ENCODE measurements at regions not wholly inside any gene's neighbourhood (a gene's known extent, or its start where the extent isn't known, plus 50 kb on each side); places are given as distances from the start of the nearest gene placed in this dataset.

DNA sequence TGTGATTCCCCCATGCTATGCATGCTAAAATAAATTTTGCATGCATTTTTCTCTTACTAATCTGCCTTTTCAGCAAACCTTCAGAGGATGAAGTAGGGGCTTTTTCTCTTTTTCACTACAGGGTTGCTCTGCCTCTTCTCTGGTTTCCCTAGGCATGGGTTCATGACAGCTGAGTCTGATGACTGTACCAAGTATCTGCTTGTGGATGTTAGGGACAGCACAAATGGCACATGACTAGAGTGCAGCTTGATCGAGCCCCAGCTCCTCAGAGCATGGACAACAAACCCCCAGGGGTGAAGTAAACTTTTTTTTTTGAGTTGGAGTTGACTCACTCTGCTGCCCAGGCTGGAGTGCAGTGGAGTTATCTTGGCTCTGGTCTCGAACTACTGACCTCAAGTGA is 57.1 kb upstream of the GCM1 start:
- H3F3A ChIP-seq (ENCODE audit: insufficient read depth, low read length), result no peaks in the 10 kb centered on the region
- H3K79me2 ChIP-seq (ENCODE audit: insufficient read depth, low read length), result no peaks in the 10 kb centered on the region
- H3K9me2 ChIP-seq (ENCODE audit: low read depth, low read length), result no peaks in the 10 kb centered on the region
- H4K20me1 ChIP-seq (ENCODE audit: insufficient read depth, low read length), result no peaks in the 10 kb centered on the region
- TF ChIP-seq, protein P1, sequence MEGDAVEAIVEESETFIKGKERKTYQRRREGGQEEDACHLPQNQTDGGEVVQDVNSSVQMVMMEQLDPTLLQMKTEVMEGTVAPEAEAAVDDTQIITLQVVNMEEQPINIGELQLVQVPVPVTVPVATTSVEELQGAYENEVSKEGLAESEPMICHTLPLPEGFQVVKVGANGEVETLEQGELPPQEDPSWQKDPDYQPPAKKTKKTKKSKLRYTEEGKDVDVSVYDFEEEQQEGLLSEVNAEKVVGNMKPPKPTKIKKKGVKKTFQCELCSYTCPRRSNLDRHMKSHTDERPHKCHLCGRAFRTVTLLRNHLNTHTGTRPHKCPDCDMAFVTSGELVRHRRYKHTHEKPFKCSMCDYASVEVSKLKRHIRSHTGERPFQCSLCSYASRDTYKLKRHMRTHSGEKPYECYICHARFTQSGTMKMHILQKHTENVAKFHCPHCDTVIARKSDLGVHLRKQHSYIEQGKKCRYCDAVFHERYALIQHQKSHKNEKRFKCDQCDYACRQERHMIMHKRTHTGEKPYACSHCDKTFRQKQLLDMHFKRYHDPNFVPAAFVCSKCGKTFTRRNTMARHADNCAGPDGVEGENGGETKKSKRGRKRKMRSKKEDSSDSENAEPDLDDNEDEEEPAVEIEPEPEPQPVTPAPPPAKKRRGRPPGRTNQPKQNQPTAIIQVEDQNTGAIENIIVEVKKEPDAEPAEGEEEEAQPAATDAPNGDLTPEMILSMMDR (IDR thresholded peaks at IDR 0.05; ENCODE audit: low read length), result no peak
- no peak for TF ChIP-seq EZH2 (IDR thresholded peaks at IDR 0.05; ENCODE audit: borderline replicate concordance, low read length)
- no peaks in the 10 kb centered on the region for H3K9me3 ChIP-seq (ENCODE audit: low read length)
- H2AFZ ChIP-seq (ENCODE audit: low read length), result no peak overlapping the region
- no peak overlapping the region for H3K4me3 ChIP-seq (ENCODE audit: low read depth, low read length, poor library complexity, severe bottlenecking)
- H3K36me3 ChIP-seq (ENCODE audit: insufficient read depth, low read length), result no peaks in the 10 kb centered on the region
- no peaks in the 10 kb centered on the region for H3K27me3 ChIP-seq (ENCODE audit: insufficient read depth, low read length)
- H3K9ac ChIP-seq (ENCODE audit: low read length), result no peak overlapping the region
- H3K27ac ChIP-seq (ENCODE audit: low read depth, low read length, poor library complexity, severe bottlenecking), result no peak overlapping the region
- peaks cover 20% of the 10 kb centered on the region for H3K4me1 ChIP-seq (ENCODE audit: insufficient read depth, low read length, severe bottlenecking)
- no peak overlapping the region for H3K4me2 ChIP-seq (ENCODE audit: low read length)

DNA sequence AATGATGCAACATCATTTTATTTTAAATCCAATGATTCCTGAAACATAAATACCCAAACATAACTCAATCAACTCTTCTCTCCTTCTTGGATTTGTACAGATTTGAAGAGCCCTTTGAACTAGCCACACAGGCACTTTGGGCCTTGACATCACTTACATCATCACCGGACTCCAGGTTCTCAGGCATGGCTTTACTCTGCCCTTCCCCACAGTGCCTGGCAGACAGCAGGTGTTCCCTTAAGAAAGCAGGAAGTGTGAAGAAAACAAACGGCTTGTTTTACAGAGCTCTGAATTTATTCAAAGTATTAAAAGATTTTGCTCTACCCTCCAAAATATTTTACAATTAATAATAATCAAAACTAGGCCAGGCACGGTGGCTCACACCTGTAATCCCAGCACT is 54.8 kb upstream of the GCM1 start:
- H3K4me1 ChIP-seq (ENCODE audit: insufficient read depth, low read length, severe bottlenecking), result peaks cover 30% of the 10 kb centered on the region

DNA sequence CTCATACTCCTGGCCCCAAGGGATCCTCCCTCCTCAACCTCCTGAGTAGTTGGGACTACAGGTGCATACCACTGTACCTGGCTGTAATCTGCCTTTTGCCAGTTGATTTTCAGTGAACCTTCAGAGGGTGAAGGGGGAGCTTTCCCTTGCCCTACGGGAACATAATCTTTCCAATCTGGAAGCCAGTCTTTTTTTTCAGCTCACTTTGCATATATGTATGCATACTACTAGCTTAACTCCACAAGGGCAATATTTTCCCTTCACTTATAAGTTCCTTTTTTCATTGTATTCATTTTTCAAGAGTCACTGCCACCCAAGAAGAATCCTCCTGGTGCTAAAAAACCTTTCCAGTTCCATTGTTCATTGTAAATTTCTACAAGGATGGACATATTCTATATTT is 53.4 kb upstream of the GCM1 start:
- peaks cover 30% of the 10 kb centered on the region for H3K4me1 ChIP-seq (ENCODE audit: insufficient read depth, low read length, severe bottlenecking)
- no peaks in the 10 kb centered on the region for H3K27me3 ChIP-seq (ENCODE audit: insufficient read depth, low read length)
- no peak overlapping the region for H2AFZ ChIP-seq (ENCODE audit: low read length)
- no peaks in the 10 kb centered on the region for H3K36me3 ChIP-seq (ENCODE audit: insufficient read depth, low read length)
- H4K20me1 ChIP-seq (ENCODE audit: insufficient read depth, low read length), result no peaks in the 10 kb centered on the region
- H3K9me2 ChIP-seq (ENCODE audit: low read depth, low read length), result no peaks in the 10 kb centered on the region
- H3K79me2 ChIP-seq (ENCODE audit: insufficient read depth, low read length), result no peaks in the 10 kb centered on the region
- no peak overlapping the region for H3K9ac ChIP-seq (ENCODE audit: low read length)
- no peak overlapping the region for H3K4me2 ChIP-seq (ENCODE audit: low read length)
- no peak overlapping the region for H3K4me3 ChIP-seq (ENCODE audit: low read depth, low read length, poor library complexity, severe bottlenecking)
- TF ChIP-seq, protein P1 (IDR thresholded peaks at IDR 0.05; ENCODE audit: low read length), result no peak
- TF ChIP-seq EZH2 (IDR thresholded peaks at IDR 0.05; ENCODE audit: borderline replicate concordance, low read length), result no peak
- no peaks in the 10 kb centered on the region for H3F3A ChIP-seq (ENCODE audit: insufficient read depth, low read length)
- peak overlapping the region; percentile 53 for H3K27ac ChIP-seq (ENCODE audit: low read depth, low read length, poor library complexity, severe bottlenecking)
- no peaks in the 10 kb centered on the region for H3K9me3 ChIP-seq (ENCODE audit: low read length)

More for the DNA sequence above, 54.8 kb upstream of the GCM1 start:
- no peak overlapping the region for H2AFZ ChIP-seq (ENCODE audit: low read length)
- no peak overlapping the region for H3K9ac ChIP-seq (ENCODE audit: low read length)
- no peaks in the 10 kb centered on the region for H4K20me1 ChIP-seq (ENCODE audit: insufficient read depth, low read length)
- no peaks in the 10 kb centered on the region for H3F3A ChIP-seq (ENCODE audit: insufficient read depth, low read length)
- TF ChIP-seq, protein P1 (IDR thresholded peaks at IDR 0.05; ENCODE audit: low read length), result no peak
- no peak for TF ChIP-seq EZH2 (IDR thresholded peaks at IDR 0.05; ENCODE audit: borderline replicate concordance, low read length)
- no peaks in the 10 kb centered on the region for H3K79me2 ChIP-seq (ENCODE audit: insufficient read depth, low read length)
- no peaks in the 10 kb centered on the region for H3K9me3 ChIP-seq (ENCODE audit: low read length)
- no peaks in the 10 kb centered on the region for H3K27me3 ChIP-seq (ENCODE audit: insufficient read depth, low read length)
- no peaks in the 10 kb centered on the region for H3K9me2 ChIP-seq (ENCODE audit: low read depth, low read length)
- no peak overlapping the region for H3K4me3 ChIP-seq (ENCODE audit: low read depth, low read length, poor library complexity, severe bottlenecking)
- no peaks in the 10 kb centered on the region for H3K36me3 ChIP-seq (ENCODE audit: insufficient read depth, low read length)
- H3K4me2 ChIP-seq (ENCODE audit: low read length), result no peak overlapping the region
- peak overlapping the region; percentile 18 for H3K27ac ChIP-seq (ENCODE audit: low read depth, low read length, poor library complexity, severe bottlenecking)
